ENCODE measurements at regions not wholly inside any gene's neighbourhood (a gene's known extent, or its start where the extent isn't known, plus 50 kb on each side); places are given as distances from the start of the nearest gene placed in this dataset.
"Not testable (repeated sequence)": the region's sequence is repeated elsewhere in the genome, so short reads cannot be mapped to it uniquely, and the experiment has no call there.

GRCh38 chr9:135363596-135363995, 116.0 kb upstream of the PPP1R26 start:
- DNase-seq: no peak

DNA sequence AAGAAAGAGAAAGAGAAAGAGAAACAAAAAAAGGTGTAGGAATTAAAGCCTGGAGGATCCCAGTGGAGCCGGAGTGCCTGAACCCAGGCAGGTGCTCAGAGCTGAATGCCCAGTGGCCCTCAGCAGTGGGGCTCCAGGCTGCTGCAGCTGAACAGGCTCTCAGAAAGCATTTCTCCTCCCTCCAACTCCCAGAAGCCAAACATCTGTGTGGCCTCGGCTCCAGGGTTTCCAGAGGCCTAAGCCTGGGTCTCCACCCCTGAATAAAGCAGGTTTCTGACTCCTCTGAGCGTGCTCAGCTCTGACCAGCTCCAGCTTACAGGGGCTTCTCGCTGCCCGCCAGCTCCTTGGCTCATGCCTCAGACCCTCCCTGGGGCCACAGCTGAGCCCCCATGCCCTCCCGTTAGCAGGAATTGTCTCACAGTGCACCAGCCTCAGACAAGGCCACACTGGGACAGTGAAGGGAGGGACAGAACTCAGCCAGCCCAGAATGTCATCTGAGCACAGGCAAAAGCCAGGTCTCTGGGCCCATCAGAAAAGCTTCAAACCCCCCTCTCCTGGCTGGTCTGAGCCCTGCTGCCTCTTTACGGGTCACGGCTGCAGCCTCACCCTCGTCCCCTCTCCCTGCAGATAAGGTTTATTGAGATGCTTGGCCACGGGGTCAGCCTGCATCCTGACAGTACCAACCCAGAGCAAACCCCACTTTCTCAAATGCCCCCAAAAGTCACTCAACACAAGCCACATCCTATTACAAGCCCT, 114.4 kb upstream of the PPP1R26 start:
- DNase-seq: no peak

GRCh38 chr9:135366104-135366503, 113.5 kb upstream of the PPP1R26 start:
- DNase-seq: no peak

DNA sequence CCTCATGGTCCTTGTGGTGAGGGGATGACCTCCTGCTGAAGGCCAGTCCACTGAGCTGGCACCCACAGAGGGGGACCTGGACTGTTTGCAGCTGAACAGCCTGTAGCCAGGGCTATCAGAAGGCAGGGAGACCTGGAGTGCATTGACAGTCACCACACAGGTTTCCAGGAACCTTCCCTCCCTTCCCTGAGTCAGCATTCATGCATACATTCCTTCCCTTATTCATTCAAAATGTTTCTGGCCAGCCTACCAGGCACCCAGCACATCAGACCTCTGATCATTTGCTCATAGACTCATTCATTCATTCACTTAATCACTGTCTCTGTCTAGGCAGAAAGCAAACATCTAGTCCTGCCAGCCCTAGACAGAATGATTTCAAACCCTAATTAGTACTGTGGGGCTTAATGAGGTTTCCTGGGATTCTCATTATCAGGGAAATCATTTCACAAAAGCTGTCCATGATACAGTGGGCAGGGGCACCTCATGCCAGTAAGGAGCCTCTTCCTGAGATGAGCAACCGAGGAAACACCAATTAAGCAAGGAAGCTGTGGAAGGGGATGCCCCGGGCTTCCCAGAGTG, 110.1 kb upstream of the PPP1R26 start:
- DNase-seq: no peak

DNA sequence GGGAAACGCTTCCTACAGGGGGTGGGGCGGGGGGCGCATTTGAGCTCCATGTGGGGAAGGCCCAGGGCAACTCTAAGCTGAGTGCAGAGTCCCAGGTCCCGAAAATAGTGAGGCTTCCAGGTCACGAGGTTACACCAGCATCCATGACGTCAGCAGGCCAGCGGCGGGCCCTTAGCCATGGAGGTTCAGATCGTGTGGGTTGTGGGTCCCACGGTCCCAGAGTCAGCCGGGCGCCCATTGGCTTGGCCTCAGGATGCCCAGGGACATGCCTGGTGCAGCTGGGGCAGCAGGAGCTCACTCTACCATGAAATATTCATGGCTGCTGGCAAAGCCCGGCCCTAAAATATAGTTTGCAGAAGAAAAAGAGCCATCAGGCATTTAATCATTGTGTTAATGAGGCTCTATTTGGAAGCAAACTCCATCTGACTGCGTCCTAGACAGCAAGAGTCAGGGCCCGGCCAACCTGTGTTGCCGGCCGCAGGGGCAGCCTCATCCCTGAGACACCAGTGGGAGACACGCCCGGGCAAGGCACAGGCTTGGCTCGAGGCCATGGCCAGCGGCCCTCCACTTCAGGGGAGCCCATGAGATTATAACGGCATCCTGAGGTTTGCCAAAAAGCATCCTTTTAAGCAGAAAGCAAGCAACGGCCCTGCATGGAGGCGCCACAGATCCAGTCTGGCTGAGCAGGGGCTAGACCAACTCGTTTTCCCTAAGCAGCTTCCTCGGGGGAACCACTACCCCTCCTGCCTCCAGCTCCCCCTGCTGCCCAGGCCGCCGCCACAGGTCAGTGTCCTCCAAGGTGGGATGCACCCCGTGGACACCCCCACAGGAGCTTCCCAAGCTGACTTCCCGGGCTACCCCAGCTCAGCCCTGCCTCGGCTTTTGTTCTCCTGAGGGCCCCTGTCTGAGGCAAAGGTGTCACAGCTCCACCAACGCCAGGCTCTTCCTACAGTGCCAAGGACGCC, 108.9 kb upstream of the PPP1R26 start:
- no peak for DNase-seq

- DNase-seq: no peak
Observed at GRCh38 chr9:135371535-135371934, 108.0 kb upstream of the PPP1R26 start.

DNA sequence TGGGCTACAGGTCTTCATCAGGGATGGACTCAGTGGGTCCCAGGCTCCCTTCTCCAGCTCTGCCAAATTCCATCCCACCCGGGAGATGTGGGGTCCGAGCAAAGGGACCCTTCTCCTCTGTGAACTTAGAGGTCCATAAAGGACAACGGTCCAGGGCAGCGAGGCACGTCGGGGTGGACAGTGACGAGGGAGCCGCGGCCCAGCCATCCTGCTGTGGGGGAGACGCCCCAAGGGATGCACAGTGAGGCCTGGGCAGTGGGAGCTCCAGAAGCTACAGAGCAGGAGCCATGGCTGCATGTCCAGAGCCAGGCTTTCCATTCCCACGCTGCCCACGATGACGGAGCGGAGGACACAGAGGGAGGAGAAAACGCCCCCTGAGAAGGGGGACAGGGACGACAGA, 107.5 kb upstream of the PPP1R26 start:
- no peak for DNase-seq

GRCh38 chr9:135372501-135373008, 107.0 kb upstream of the PPP1R26 start:
- DNase-seq: no peak

- DNase-seq: no peak
Observed at GRCh38 chr9:135373151-135373685, 106.4 kb upstream of the PPP1R26 start.

- no peak for DNase-seq
Observed at GRCh38 chr9:135373820-135374219, 105.8 kb upstream of the PPP1R26 start.

DNA sequence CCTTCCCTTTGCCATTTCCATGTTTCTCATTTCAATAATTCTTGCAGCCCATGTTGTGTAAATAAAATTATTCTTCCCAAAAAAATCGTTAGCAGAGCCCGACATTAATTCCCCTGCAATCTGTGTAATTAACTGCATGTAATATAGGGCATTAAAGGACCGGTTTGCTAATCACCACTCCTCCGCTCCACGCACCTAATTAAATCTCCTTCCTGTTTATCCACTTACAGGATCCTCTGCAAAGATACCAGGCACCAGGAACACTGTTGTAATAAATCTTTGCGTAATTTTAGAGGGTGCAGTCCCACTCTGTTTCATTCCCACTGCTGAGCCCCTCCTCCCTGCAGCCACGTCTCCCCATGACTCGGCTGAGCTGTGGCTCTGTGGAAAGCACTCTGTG, 105.0 kb upstream of the PPP1R26 start:
- DNase-seq: no peak

DNA sequence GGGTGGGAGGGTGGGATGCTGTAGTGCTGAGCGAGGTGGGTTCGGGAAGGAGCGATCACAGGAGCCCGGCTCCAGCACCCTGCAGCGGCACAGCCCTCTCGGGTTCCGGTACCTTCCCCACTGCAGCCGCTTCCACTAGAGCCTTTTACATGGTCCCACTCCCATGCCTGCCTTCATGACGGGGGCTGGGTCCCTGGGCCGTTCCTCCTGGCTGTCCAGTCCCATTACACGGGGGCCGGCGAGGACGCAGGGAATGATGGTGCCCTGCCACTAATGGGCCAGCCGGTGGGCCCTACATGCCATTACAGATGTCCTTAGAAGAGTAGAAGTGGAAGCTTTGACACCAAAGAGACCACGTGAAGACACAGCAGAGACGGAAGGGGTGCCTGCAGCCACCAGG, 104.6 kb upstream of the PPP1R26 start:
- no peak for DNase-seq

DNA sequence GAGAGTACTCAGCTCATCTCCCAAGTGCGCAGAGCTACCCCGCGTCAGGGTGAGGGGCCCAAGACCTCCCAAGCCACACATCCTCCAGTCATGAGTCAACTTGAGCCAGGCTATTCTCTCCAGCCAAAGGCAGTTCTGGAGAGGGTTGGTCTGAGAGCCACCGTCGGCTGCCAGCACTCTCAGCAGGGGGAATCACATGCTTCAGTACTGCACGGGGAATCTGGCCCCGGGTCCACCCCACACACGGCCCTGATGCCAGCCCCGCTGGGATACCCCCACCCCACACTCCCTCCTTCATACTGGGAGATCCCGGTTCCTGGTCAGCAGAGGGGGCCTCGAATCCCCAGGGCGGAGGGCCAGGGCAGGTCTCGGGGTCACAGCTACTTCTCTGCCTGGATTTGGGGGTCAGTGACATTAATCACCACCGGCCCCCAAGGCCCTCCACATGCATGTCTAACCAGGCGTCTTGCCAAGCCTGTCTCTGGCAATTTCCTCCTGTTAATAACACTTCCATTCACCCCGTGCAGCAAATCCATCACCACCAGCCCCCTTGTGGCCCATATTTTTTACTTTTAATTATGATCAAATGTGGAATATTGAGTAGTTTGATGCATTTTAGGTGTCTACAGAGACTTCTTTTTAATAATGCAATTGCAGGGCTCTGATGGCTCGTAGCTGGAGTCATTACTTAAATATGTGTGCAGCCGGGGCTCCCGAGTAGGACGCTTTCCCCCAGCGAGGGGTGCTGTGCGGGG, 102.9 kb upstream of the PPP1R26 start:
- no peak for DNase-seq

- no peak for DNase-seq
Observed at GRCh38 chr9:135377431-135377830, 102.2 kb upstream of the PPP1R26 start.

- DNase-seq: no peak
Observed at GRCh38 chr9:135378751-135379150, 100.8 kb upstream of the PPP1R26 start.

DNA sequence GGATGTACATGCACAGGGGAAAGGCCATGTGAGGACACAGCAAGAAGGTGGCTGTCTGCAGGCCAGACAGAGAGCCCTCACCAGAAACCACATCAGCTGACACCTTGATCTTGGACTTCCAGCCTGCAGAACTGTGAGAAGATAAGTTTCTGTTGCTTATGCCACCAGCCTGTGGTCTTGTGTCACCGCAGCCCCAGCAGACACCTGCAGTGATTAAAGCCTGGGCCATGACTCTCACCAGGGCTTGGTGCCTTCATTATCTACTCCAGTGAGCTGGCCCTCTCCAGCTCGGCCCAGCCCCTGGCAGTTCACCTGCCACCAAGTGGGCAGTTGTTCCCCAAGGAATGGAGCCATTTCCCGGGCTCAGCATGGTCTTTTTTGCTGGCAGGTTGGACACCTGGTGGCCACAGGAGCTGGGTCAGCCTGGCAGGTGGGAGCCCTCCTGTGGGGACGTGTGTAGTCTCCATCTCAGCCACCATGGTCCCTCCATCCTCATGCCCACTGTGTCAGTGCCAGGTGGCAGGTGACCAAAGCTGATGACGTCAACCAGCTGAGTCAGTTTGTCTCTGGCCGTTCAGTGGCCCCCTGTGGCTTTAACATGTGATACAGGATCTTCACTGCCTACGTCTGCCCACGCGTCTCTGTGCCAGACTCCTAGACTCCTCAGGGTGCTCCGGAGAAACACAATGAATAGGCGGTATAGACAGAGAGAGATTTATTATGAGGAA, 99.9 kb upstream of the PPP1R26 start:
- no peak for DNase-seq

DNA sequence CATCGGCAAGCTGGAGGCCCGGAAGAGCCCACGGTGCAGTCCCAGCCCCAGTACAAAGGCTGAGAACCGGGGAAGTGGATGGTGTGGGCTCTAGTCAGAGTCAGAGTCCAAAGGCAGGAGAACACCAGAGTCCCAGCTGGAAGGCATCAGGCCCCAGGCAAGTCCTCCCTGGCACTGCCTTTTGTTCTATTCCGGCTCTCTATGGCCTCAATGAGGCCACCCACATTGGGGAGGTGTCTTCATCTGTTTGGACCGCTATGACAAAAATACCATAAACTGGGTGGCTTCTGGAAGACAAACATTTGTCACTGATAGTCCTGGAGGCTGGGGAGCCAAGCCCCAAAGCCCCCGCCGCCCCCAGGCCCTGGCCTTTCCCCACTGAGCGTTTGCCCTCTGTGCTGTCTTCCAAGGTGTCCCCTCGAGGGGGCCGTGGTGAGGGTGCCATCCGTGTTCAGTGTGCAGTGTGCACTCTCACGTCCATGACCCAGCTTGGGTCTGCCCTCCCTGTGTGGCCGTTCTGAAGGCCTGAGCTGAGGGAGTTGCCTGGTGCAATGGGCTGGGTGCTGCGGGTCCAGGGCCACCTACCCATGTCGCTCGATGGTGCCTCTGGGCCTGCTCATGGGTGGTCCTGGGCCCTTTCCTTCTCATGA, 99.1 kb upstream of the PPP1R26 start:
- no peak for DNase-seq

DNA sequence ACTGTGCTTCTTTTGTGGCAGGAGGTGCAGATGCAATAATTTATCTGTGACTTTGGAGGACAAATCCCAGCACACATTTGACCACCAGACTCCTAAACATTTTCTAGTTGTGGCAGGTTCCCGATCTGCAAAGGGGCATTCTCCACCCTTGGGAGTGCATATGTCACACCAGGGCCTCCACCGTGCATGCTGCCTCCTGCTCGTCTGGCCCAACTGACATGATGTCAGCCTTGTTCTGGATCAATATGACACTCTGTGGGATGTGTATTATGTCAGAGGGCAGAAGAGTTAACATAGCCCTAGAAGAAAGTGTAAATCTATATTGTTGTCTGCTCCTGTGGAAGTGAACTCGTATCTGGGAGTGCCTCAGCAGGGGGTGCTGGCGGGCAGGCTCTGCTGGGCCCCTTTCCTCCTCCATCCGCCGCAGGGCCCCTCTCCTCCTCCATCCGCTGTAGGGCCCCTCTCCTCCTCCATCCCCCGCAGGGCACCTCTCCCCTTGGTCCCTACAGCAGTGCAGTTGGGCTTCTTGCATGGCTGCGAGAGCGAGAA, 97.7 kb upstream of the PPP1R26 start:
- DNase-seq: no peak

DNA sequence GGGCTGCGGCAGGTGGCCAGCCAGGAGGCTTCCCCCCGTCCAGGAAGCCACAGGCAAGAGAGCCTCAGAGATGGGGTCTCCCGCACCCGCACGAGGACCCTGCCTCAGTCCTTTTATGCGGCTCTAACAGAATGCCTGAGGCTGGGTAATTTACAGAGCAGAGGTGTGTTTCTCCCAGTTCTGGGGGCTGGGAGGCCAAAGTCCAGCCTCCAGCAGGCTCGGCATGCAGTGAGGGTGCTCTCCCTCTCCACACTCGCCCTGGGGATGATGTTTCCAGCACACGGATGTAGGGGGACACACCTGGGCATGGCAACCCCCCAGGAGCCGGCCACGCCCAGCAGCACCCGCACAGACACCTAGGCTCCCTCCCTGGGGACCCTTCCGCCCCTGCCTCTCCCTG, 95.4 kb upstream of the PPP1R26 start:
- no peak for DNase-seq

GRCh38 chr9:135384815-135385405, 94.7 kb upstream of the PPP1R26 start:
- DNase-seq: not testable (repeated sequence)
